K562 (cell line): ENCODE measurements at regions not wholly inside any gene's neighbourhood (a gene's known extent, or its start where the extent isn't known, plus 50 kb on each side); places are given as distances from the start of the nearest gene placed in this dataset.

Experiments
- C11orf30 ChIP-seq: fragments of 450-650 bp; IDR thresholded peaks from 2 replicates; pipeline ENCODE4 v1.6.1; 2016; ENCODE audit warnings: low read depth, mild to moderate bottlenecking
- CHD7 ChIP-seq: fragments of 200-600 bp; sonication (generic); IDR thresholded peaks from one replicate; pipeline ENCODE4 v1.6.1; 2012; ENCODE audit warnings: mild to moderate bottlenecking, low read depth, low read length, inconsistent platforms

GRCh38 chr1:221429264-221429663 lies 312.6 kb downstream of the DUSP10 start (continued):
- no peak for TF ChIP-seq CHD7
- TF ChIP-seq C11orf30 = peak; percentile 27; the same call in 1 of the 2 replicates
- TF ChIP-seq, all 486 proteins: peak for 5
